Endothelial cell of umbilical vein (primary cell): ENCODE measurements at regions not wholly inside any gene's neighbourhood (a gene's known extent, or its start where the extent isn't known, plus 50 kb on each side); places are given as distances from the start of the nearest gene placed in this dataset.

ENCODE experiments used
- BruUV-seq: library from RNA; stranded (reverse); fragments of 400-500 nt; replicated peaks from 2 replicates; lab custom pipeline; 2021; lab: Mats Ljungman, UMichigan
- CTCF ChIA-PET: fragments of 300-600, 350-600 bp; sonication (Branson Sonifier 250); formaldehyde crosslinking; loops from one replicate; lab custom pipeline; 2021; ENCODE audit warnings: antibody characterized with exemption, inconsistent platforms; lab: Charles Lee
- POLR2A ChIA-PET: fragments of 300-600, 350-600 bp; sonication (Branson Sonifier 250); formaldehyde crosslinking; loops from one replicate; lab custom pipeline; 2021; ENCODE audit warnings: antibody characterized with exemption, inconsistent platforms; lab: Charles Lee
- DNase-seq: peaks from one replicate; pipeline ENCODE4 v3.0.0-alpha.2; 2011; ENCODE audit warnings: low read depth, low spot score
- FAIRE-seq: peaks from 2 replicates; lab custom pipeline; 2011; peaks lifted over from hg19 to GRCh38; lab: Jason Lieb, UNC
- H2AFZ ChIP-seq: 2 replicates; pipeline ENCODE4 v1.6.0; 2012; ENCODE audit warnings: low read depth, low read length, control low read depth, inconsistent platforms
- H3K27ac ChIP-seq: 2 replicates; pipeline ENCODE4 v1.5.1; 2011; ENCODE audit warnings: low read depth, mild to moderate bottlenecking, control low read depth, low read length, moderate library complexity; ENCODE audit not compliant: insufficient read depth
- H3K27me3 ChIP-seq, 2 experiments: 2 replicates each; pipeline versions ENCODE4 v1.6.0 to v1.6.1; 2011; ENCODE audit warnings: low read length in 2 of 2, mixed read lengths in 1 of 2; ENCODE audit not compliant: control insufficient read depth in 2 of 2, insufficient read depth in 2 of 2
- H3K36me3 ChIP-seq, 2 experiments: 2 replicates in 1 of 2; 3 replicates in 1 of 2; pipeline ENCODE4 v1.5.1; 2011; ENCODE audit warnings: low read length in 2 of 2, mild to moderate bottlenecking in 1 of 2, moderate library complexity in 1 of 2; ENCODE audit not compliant: control insufficient read depth in 2 of 2, insufficient read depth in 2 of 2; ENCODE audit errors: extremely low read depth in 1 of 2
- H3K4me1 ChIP-seq: 3 replicates; pipeline ENCODE4 v1.5.1; 2011; ENCODE audit warnings: mild to moderate bottlenecking, low read length; ENCODE audit not compliant: control insufficient read depth, insufficient read depth; ENCODE audit errors: extremely low read depth
- H3K4me2 ChIP-seq: 2 replicates; pipeline ENCODE4 v1.6.1; 2011; ENCODE audit warnings: low read length, control low read depth, mixed read lengths; ENCODE audit not compliant: insufficient read depth
- H3K4me3 ChIP-seq, 3 experiments: fragments of 200-600 bp in 1 of 3; sonication (generic), shearing (Covaris generic) in 1 of 3; replicated peaks in 1 of 3; 2 replicates each; pipeline ENCODE4 v1.5.1; 2011 to 2016; ENCODE audit warnings: control low read depth in 3 of 3, low read length in 3 of 3, mild to moderate bottlenecking in 2 of 3, inconsistent platforms in 1 of 3, low read depth in 1 of 3, moderate library complexity in 1 of 3; ENCODE audit not compliant: insufficient read depth in 1 of 3
- H3K79me2 ChIP-seq: 2 replicates; pipeline ENCODE4 v1.6.0; 2012; ENCODE audit warnings: low read length, inconsistent platforms; ENCODE audit not compliant: control insufficient read depth, insufficient read depth
- H3K9ac ChIP-seq: replicated peaks from 2 replicates; pipeline ENCODE3; 2011; ENCODE audit warnings: low read length, control low read depth; ENCODE audit not compliant: insufficient read depth; ENCODE audit errors: extremely low read depth
- H3K9me1 ChIP-seq: replicated peaks from 3 replicates; pipeline ENCODE4 v1.6.0; 2011; ENCODE audit warnings: mild to moderate bottlenecking, low read length; ENCODE audit not compliant: control insufficient read depth, insufficient read depth; ENCODE audit errors: extremely low read depth
- H3K9me3 ChIP-seq: replicated peaks from 2 replicates; pipeline ENCODE4 v1.5.1; 2012; ENCODE audit warnings: low read length, inconsistent platforms; ENCODE audit not compliant: control insufficient read depth, insufficient read depth
- H4K20me1 ChIP-seq: replicated peaks from 2 replicates; pipeline ENCODE3; 2011; ENCODE audit warnings: mild to moderate bottlenecking, low read length; ENCODE audit not compliant: control insufficient read depth, insufficient read depth; ENCODE audit errors: extremely low read depth
- EZH2 ChIP-seq: IDR thresholded peaks from 2 replicates; pipeline ENCODE4 v1.6.1; 2012; ENCODE audit warnings: borderline replicate concordance, low read depth, mild to moderate bottlenecking, moderate library complexity, low read length, inconsistent platforms; ENCODE audit not compliant: severe bottlenecking
- FOS ChIP-seq: IDR thresholded peaks from 2 replicates; pipeline ENCODE4 v1.6.1; 2011; ENCODE audit warnings: mild to moderate bottlenecking, low read length, moderate library complexity, borderline replicate concordance; ENCODE audit not compliant: insufficient read depth
- GATA2 ChIP-seq: IDR thresholded peaks from 2 replicates; pipeline ENCODE4 v1.7.0; 2011; ENCODE audit warnings: low read depth, mild to moderate bottlenecking, moderate library complexity, mixed read lengths, low read length; ENCODE audit not compliant: insufficient read length, insufficient read depth
- JUN ChIP-seq: IDR thresholded peaks from 2 replicates; pipeline ENCODE4 v1.6.1; 2011; ENCODE audit warnings: borderline replicate concordance, low read depth; ENCODE audit not compliant: insufficient read length, insufficient read depth
- MYC ChIP-seq: IDR thresholded peaks from one replicate; pipeline ENCODE4 v1.6.1; 2011; ENCODE audit warnings: mild to moderate bottlenecking, low read depth, low read length
- POLR2A ChIP-seq: IDR thresholded peaks from 2 replicates; pipeline ENCODE4 v1.6.1; 2012; ENCODE audit warnings: low read depth, mild to moderate bottlenecking, control low read depth, low read length
- POLR2AphosphoS5 ChIP-seq: IDR thresholded peaks from 2 replicates; pipeline ENCODE4 v1.6.1; 2012; ENCODE audit warnings: low read depth, mild to moderate bottlenecking, control low read depth, low read length, moderate library complexity; ENCODE audit not compliant: insufficient read depth
- dilution Hi-C: fragments of 300-500 bp; cut with MboI; formaldehyde crosslinking; loops from one replicate; pipeline ENCODE4 v1.15.0; 2019; ENCODE audit warnings: low sequenced_read_pairs; ENCODE audit not compliant: extremely low pct_ligation_motif_present
- intact Hi-C: fragments of 100-400 bp; cut with micrococcal nuclease; formaldehyde crosslinking; loops from one replicate; pipeline ENCODE4 v1.10.0; 2022
- TF ChIP-seq, protein P1 (sequence below): IDR thresholded peaks from 2 replicates; pipeline ENCODE4 v1.6.1; 2011; ENCODE audit not compliant: insufficient read depth, insufficient read length
- TF ChIP-seq, protein P2 (sequence below), 2 donors: IDR thresholded peaks; 1 replicate in 1 of 2; 2 replicates in 1 of 2; pipeline ENCODE4 v1.5.1; 2011; ENCODE audit warnings: low read length in 2 of 2, mild to moderate bottlenecking in 2 of 2, moderate library complexity in 2 of 2, control low read depth in 1 of 2, inconsistent platforms in 1 of 2, low read depth in 1 of 2; ENCODE audit not compliant: insufficient read depth in 1 of 2; ENCODE audit errors: extremely low read depth in 1 of 2

DNA sequence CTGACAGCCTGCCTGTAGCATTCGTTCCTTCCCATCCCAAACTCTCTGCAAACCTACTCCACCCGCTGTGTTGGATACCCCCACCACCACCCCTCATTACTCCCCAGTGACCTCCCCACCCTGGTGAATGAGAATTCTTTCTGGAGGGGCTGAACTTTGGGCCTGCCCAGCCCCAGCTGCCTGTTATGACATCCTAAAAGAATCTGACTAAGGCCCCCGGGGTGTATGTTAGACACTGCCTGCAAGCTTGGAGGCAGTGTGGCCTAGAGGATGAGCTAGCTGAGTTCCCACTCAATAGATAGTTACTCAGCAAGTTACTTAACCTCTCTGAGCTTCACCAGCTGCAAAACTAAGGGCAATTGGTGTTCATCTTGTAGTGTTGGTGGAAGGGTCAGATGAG is 110.2 kb upstream of the FGGY start:
- no peaks in the 10 kb centered on the region for H3K4me1 ChIP-seq
- H4K20me1 ChIP-seq = no peaks in the 10 kb centered on the region
- intact Hi-C loops = no loop called here
- H3K79me2 ChIP-seq = no peaks in the 10 kb centered on the region
- no peak overlapping the region for H2AFZ ChIP-seq
- no peak overlapping the region for H3K4me2 ChIP-seq
- ChIA-PET POLR2A (no interaction called here), CTCF (interaction anchor here (2.2 kb wide), 1 partner anchor 8 kb away, joined by 5 read pairs; no protein-coding TSS in a partner anchor)
- no peak overlapping the region for H3K4me3 ChIP-seq
- dilution Hi-C loops = no loop called here
- no peaks in the 10 kb centered on the region for H3K9me3 ChIP-seq
- no peaks in the 10 kb centered on the region for H3K36me3 ChIP-seq
- FAIRE-seq = no peak
- no peak overlapping the region for H3K27ac ChIP-seq
- DNase-seq = no peak
- no peaks in the 10 kb centered on the region for H3K9me1 ChIP-seq
- no peaks in the 10 kb centered on the region for H3K27me3 ChIP-seq
- BruUV-seq = no TSS peak
- TF ChIP-seq, protein P1, sequence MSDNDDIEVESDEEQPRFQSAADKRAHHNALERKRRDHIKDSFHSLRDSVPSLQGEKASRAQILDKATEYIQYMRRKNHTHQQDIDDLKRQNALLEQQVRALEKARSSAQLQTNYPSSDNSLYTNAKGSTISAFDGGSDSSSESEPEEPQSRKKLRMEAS = no peak
- TF ChIP-seq POLR2AphosphoS5 (no peak), JUN (no peak), POLR2A (no peak), MYC (no peak), FOS (no peak), GATA2 (no peak), EZH2 (no peak)
- TF ChIP-seq, protein P2, sequence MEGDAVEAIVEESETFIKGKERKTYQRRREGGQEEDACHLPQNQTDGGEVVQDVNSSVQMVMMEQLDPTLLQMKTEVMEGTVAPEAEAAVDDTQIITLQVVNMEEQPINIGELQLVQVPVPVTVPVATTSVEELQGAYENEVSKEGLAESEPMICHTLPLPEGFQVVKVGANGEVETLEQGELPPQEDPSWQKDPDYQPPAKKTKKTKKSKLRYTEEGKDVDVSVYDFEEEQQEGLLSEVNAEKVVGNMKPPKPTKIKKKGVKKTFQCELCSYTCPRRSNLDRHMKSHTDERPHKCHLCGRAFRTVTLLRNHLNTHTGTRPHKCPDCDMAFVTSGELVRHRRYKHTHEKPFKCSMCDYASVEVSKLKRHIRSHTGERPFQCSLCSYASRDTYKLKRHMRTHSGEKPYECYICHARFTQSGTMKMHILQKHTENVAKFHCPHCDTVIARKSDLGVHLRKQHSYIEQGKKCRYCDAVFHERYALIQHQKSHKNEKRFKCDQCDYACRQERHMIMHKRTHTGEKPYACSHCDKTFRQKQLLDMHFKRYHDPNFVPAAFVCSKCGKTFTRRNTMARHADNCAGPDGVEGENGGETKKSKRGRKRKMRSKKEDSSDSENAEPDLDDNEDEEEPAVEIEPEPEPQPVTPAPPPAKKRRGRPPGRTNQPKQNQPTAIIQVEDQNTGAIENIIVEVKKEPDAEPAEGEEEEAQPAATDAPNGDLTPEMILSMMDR (IDR thresholded peaks at IDR 0.05; ENCODE audit: extremely low read depth in 1 of 2, insufficient read depth in 1 of 2, low read depth in 1 of 2, low read length in 2 of 2) = no peak
- H3K9ac ChIP-seq = no peak overlapping the region
